ENCODE measurements at regions not wholly inside any gene's neighbourhood (a gene's known extent, or its start where the extent isn't known, plus 50 kb on each side); places are given as distances from the start of the nearest gene placed in this dataset.
"Not testable (repeated sequence)": the region's sequence is repeated elsewhere in the genome, so short reads cannot be mapped to it uniquely, and the experiment has no call there.

DNA sequence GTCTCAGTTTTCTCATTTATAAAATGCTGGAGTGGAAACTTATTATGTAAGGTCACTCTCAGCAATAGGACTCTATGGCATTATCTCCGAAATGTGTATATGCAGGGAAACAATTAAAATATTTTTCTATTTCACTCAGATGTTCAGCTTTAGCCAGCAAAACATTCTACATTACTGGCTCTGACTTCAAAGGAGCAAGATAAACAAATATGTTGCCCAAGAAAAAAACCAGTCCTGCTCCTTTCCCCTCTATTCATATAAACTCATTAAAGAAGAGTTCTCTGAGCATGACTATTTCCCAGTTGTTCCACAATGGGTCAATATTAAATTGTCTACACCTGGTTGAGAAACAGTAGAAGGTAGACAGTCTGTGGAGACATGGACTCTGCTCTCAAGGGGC is 155.0 kb downstream of the NPR3 start:
- Histone ChIP-seq H2AFZ (ENCODE audit: low read depth) (no peak overlapping the region), H3K36me3 (ENCODE audit: insufficient read depth) (no peaks in the 10 kb centered on the region), H4K20me1 (ENCODE audit: insufficient read depth) (no peaks in the 10 kb centered on the region), H3K4me1 (ENCODE audit: low read depth, poor library complexity, severe bottlenecking) (peaks cover 57% of the 10 kb centered on the region), H3K4me3 (IDR thresholded peaks at IDR 0.05; ENCODE audit: insufficient read depth, low read depth, low read length) (no peak overlapping the region), H3K27ac (peak overlapping the region; percentile 14; the same call in 1 of the 2 replicates), H3K4me2 (peak overlapping the region; percentile 30), H3K79me2 (ENCODE audit: insufficient read depth, low read depth) (no peaks in the 10 kb centered on the region), H3K9ac (no peak overlapping the region), H3K27me3 (ENCODE audit: insufficient read depth, low read depth) (no peaks in the 10 kb centered on the region)
- TF ChIP-seq, protein P1, sequence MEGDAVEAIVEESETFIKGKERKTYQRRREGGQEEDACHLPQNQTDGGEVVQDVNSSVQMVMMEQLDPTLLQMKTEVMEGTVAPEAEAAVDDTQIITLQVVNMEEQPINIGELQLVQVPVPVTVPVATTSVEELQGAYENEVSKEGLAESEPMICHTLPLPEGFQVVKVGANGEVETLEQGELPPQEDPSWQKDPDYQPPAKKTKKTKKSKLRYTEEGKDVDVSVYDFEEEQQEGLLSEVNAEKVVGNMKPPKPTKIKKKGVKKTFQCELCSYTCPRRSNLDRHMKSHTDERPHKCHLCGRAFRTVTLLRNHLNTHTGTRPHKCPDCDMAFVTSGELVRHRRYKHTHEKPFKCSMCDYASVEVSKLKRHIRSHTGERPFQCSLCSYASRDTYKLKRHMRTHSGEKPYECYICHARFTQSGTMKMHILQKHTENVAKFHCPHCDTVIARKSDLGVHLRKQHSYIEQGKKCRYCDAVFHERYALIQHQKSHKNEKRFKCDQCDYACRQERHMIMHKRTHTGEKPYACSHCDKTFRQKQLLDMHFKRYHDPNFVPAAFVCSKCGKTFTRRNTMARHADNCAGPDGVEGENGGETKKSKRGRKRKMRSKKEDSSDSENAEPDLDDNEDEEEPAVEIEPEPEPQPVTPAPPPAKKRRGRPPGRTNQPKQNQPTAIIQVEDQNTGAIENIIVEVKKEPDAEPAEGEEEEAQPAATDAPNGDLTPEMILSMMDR (conservative IDR thresholded peaks at IDR 0.05; ENCODE audit: low read depth, low read length), result no peak

DNA sequence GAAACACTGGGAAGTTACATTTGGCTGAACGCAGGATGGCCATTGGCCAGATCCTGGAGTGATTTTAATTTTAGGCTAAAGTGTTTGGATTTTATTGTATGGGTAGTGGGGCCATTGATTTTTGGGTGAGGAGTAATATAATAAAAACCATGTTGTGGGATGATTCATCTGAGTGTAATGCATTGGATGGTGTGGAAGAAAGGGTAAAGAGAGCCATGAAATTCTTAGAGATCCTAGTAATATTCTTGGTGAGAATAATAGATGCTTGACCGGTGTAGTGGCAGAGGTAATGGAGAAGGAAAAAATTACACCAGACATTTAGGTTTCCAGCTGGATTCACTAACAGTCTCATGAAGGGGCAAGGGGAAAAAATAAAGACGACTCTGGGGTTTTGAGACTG is 158.1 kb downstream of the NPR3 start:
- TF ChIP-seq, protein P1 (conservative IDR thresholded peaks at IDR 0.05; ENCODE audit: low read depth, low read length), result no peak
- Histone ChIP-seq H3K79me2 (ENCODE audit: insufficient read depth, low read depth) (no peaks in the 10 kb centered on the region), H3K4me3 (IDR thresholded peaks at IDR 0.05; ENCODE audit: insufficient read depth, low read depth, low read length) (no peak overlapping the region), H3K4me1 (ENCODE audit: low read depth, poor library complexity, severe bottlenecking) (peaks cover 26% of the 10 kb centered on the region), H3K36me3 (ENCODE audit: insufficient read depth) (no peaks in the 10 kb centered on the region), H3K4me2 (no peak overlapping the region), H4K20me1 (ENCODE audit: insufficient read depth) (no peaks in the 10 kb centered on the region), H3K27ac (no peak overlapping the region), H2AFZ (ENCODE audit: low read depth) (no peak overlapping the region), H3K9ac (no peak overlapping the region), H3K27me3 (ENCODE audit: insufficient read depth, low read depth) (no peaks in the 10 kb centered on the region)

DNA sequence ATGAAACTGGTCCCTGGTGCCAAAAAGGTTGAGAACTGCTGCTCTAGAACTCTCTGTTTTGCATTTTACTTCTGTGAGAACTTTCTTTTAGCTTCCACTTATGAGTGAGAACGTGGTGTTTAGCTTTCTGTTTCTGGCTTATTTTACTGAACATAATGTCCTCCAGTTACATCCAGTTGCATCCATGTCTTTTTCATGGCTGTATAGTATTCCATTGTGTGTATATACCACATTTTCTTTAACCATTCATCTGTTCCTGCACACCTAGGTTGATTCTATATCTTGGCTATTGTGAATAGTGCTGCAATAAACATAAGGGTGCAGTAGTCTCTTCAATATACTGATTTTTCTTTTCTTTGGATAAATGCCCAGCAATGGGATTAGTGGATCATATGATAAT is 165.7 kb downstream of the NPR3 start:
- Histone ChIP-seq H3K36me3 (ENCODE audit: insufficient read depth) (no peaks in the 10 kb centered on the region), H4K20me1 (ENCODE audit: insufficient read depth) (no peaks in the 10 kb centered on the region), H3K9ac (no peak overlapping the region), H3K4me3 (IDR thresholded peaks at IDR 0.05; ENCODE audit: insufficient read depth, low read depth, low read length) (no peak overlapping the region), H3K27ac (no peak overlapping the region), H3K27me3 (ENCODE audit: insufficient read depth, low read depth) (no peaks in the 10 kb centered on the region), H2AFZ (ENCODE audit: low read depth) (no peak overlapping the region), H3K4me1 (ENCODE audit: low read depth, poor library complexity, severe bottlenecking) (no peaks in the 10 kb centered on the region), H3K79me2 (ENCODE audit: insufficient read depth, low read depth) (no peaks in the 10 kb centered on the region), H3K4me2 (no peak overlapping the region)
- TF ChIP-seq, protein P1 (conservative IDR thresholded peaks at IDR 0.05; ENCODE audit: low read depth, low read length), result no peak

DNA sequence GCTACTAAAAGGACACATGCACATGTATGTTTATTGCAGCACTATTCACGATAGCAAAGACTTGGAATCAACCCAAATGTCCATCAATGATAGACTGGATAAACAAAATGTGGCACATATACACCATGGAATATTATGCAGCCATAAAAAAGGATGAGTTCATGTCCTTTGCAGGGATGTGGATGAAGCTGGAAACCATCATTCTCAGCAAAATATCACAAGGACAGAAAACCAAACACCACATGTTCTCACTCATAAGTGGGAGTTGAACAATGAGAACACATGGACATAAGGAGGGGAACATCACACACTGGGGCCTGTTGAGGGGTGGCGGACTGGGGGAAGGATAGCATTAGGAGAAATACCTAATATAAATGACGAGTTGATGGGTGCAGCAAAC is 168.2 kb downstream of the NPR3 start:
- H3K4me3 ChIP-seq (IDR thresholded peaks at IDR 0.05; ENCODE audit: insufficient read depth, low read depth, low read length); H3K4me1 ChIP-seq (ENCODE audit: low read depth, poor library complexity, severe bottlenecking); H3K36me3 ChIP-seq (ENCODE audit: insufficient read depth); H4K20me1 ChIP-seq (ENCODE audit: insufficient read depth); H3K4me2 ChIP-seq; H3K79me2 ChIP-seq (ENCODE audit: insufficient read depth, low read depth); H3K27me3 ChIP-seq (ENCODE audit: insufficient read depth, low read depth); H3K27ac ChIP-seq; H3K9ac ChIP-seq; H2AFZ ChIP-seq (ENCODE audit: low read depth): not testable (repeated sequence)

DNA sequence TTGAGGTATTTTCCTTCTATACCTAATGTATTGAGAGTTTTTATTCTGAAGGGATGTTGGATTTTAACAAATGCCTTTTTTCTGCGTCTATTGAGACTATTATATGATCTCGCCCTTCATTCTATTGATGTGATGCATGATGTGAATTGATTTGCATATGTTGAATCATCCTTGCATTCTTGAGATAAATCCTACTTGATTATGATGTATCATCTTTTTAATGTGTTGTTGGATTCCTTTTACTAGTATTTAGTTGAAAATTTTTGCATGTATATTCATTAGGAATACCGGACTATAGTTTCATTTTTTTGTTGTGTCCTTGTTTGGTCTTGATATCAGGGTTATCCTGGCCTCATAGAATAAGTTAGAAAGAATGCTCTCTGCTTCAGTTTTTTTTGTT is 169.7 kb downstream of the NPR3 start:
- no peaks in the 10 kb centered on the region for H3K4me1 ChIP-seq (ENCODE audit: low read depth, poor library complexity, severe bottlenecking)
- H3K9ac ChIP-seq, result no peak overlapping the region

More for the DNA sequence above, 169.7 kb downstream of the NPR3 start:
- no peak overlapping the region for H2AFZ ChIP-seq (ENCODE audit: low read depth)
- H3K27ac ChIP-seq, result no peak overlapping the region
- H3K36me3 ChIP-seq (ENCODE audit: insufficient read depth), result no peaks in the 10 kb centered on the region
- no peak overlapping the region for H3K4me2 ChIP-seq
- no peak overlapping the region for H3K4me3 ChIP-seq (IDR thresholded peaks at IDR 0.05; ENCODE audit: insufficient read depth, low read depth, low read length)
- no peaks in the 10 kb centered on the region for H3K27me3 ChIP-seq (ENCODE audit: insufficient read depth, low read depth)
- TF ChIP-seq, protein P1 (conservative IDR thresholded peaks at IDR 0.05; ENCODE audit: low read depth, low read length), result no peak
- H3K79me2 ChIP-seq (ENCODE audit: insufficient read depth, low read depth), result no peaks in the 10 kb centered on the region
- H4K20me1 ChIP-seq (ENCODE audit: insufficient read depth), result no peaks in the 10 kb centered on the region

Measured in KMS-11 (cell line).